IgD-negative memory B cell (primary cell): ENCODE measurements at regions not wholly inside any gene's neighbourhood (a gene's known extent, or its start where the extent isn't known, plus 50 kb on each side); places are given as distances from the start of the nearest gene placed in this dataset.
A peak's percentile ranks its signal among the peaks of the same experiment; 100 is the strongest.

Experiments used
- H3K27ac Mint-ChIP-seq, 3 donors: one replicate each; pipeline ENCODE4 v1.8.0; 2020 to 2022; ENCODE audit warnings: mild to moderate bottlenecking in 3 of 3, mixed read lengths in 3 of 3, moderate library complexity in 1 of 3
- H3K27me3 Mint-ChIP-seq: one replicate; pipeline ENCODE4 v1.8.0; 2021; ENCODE audit warnings: mixed read lengths
- H3K36me3 Mint-ChIP-seq: one replicate; pipeline ENCODE4 v1.8.0; 2020; ENCODE audit warnings: mild to moderate bottlenecking, mixed read lengths
- H3K4me1 Mint-ChIP-seq, 3 donors: one replicate each; pipeline ENCODE4 v1.8.0; 2020 to 2022; ENCODE audit warnings: mixed read lengths in 3 of 3, mild to moderate bottlenecking in 1 of 3
- H3K4me3 Mint-ChIP-seq, 4 donors: one replicate each; pipeline ENCODE4 v1.8.0; 2020 to 2022; ENCODE audit warnings: mild to moderate bottlenecking in 4 of 4, mixed read lengths in 4 of 4, moderate library complexity in 3 of 4
- H3K9me3 Mint-ChIP-seq, 3 donors: one replicate each; pipeline ENCODE4 v1.8.0; 2020 to 2021; ENCODE audit warnings: mixed read lengths in 3 of 3, mild to moderate bottlenecking in 1 of 3

- H3K4me1 Mint-ChIP-seq, result peaks cover 4 to 6% (median 6%) of the 10 kb centered on the region in 3 donors
- no peaks in the 10 kb centered on the region for H3K9me3 Mint-ChIP-seq
- no peak overlapping the region for H3K27ac Mint-ChIP-seq
- no peak overlapping the region for H3K4me3 Mint-ChIP-seq
- peaks cover 3% of the 10 kb centered on the region for H3K27me3 Mint-ChIP-seq
- H3K36me3 Mint-ChIP-seq, result no peaks in the 10 kb centered on the region
Observed at GRCh38 chr5:61617995-61618525, 286.0 kb downstream of the ZSWIM6 start.

DNA sequence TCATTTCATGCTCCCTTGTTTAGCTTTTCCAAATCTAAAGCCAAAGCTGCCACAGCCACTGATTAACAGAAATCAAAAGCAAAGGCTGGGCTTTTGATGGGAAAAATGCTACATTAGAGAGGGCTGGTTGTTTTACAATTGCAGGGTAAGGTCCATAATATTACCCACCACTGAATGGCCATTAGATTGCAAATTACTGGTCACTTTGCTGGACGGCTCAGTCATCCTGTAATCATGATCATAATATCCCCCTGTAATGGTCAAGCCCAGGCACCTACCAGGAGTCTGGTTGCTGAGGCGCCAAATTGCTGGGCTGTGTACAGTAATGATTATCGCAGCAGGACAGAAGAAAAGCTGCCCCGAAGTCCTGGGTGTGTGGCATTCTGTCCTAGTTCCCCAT lies 286.5 kb downstream of the ZSWIM6 start:
- Mint-ChIP-seq H3K4me1 (peaks cover 4 to 6% (median 6%) of the 10 kb centered on the region in 3 donors), H3K27me3 (peaks cover 3% of the 10 kb centered on the region), H3K4me3 (no peak overlapping the region), H3K27ac (no peak overlapping the region), H3K36me3 (no peaks in the 10 kb centered on the region), H3K9me3 (no peaks in the 10 kb centered on the region)

DNA sequence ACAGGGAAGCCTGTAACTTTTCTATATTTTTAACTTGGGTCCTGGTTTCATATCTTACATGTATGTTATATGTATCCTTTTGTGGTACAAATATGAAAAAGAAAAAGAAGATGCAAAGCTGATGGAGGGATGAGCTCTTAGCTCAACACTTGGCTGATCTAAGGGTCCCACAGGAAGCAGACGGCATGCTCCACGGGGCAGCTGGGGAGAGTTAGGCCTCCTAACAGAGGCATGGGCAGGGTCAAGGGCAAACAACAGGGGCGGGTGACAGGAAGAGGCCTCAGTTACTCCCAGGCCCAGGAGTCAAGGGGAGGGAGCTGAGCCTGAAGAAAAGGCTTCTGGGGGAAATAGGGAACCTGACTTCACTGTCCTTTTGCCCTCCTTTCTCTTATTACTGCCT lies 287.2 kb downstream of the ZSWIM6 start:
- no peaks in the 10 kb centered on the region for H3K36me3 Mint-ChIP-seq
- H3K9me3 Mint-ChIP-seq, result no peaks in the 10 kb centered on the region
- H3K27me3 Mint-ChIP-seq, result peaks cover 3% of the 10 kb centered on the region
- H3K4me3 Mint-ChIP-seq, result peak overlapping the region in 1 of 4 donors; percentile 10
- peaks cover 6% of the 10 kb centered on the region in 3 donors for H3K4me1 Mint-ChIP-seq
- no peak overlapping the region for H3K27ac Mint-ChIP-seq

DNA sequence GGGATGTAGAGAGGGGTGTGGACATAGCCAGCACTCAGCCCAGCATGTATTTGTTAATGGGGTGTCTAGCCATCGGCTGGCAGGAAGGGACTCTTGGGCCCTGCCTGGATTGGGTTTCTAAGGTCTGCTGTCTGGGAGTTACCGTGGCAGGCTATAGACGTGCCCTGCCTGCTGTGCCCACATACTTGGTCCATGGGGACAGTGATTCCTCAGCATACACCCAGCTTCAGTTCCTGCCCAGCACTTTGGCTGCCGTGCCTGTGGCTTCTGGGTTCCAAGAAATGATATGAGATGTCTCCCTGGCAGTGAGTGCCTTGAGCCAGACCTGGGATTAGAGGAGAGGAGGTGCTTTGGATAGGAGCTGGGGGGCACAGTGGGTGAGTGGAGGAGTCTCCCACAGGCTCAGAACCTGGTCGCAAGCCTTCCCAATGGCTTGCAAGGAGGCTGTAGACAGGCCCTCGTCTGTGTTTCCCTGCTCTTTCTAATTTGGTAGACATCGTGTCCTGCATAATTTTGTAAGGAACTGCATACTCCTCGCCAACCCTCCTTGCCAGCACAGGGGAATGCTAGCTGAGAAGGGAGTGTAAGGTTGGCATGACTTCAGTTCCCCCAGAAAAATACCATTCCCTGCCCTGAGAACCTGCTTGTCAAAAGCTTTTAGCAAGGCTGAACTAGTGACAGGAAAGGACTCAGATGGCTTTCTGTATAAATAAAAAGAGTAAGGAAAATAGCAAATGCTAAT lies 287.9 kb downstream of the ZSWIM6 start:
- no peaks in the 10 kb centered on the region for H3K36me3 Mint-ChIP-seq
- H3K27ac Mint-ChIP-seq, result no peak overlapping the region
- H3K4me1 Mint-ChIP-seq, result peaks cover 6 to 10% (median 6%) of the 10 kb centered on the region in 3 donors
- H3K4me3 Mint-ChIP-seq, result no peak overlapping the region
- H3K9me3 Mint-ChIP-seq, result no peaks in the 10 kb centered on the region
- peaks cover 4% of the 10 kb centered on the region for H3K27me3 Mint-ChIP-seq

DNA sequence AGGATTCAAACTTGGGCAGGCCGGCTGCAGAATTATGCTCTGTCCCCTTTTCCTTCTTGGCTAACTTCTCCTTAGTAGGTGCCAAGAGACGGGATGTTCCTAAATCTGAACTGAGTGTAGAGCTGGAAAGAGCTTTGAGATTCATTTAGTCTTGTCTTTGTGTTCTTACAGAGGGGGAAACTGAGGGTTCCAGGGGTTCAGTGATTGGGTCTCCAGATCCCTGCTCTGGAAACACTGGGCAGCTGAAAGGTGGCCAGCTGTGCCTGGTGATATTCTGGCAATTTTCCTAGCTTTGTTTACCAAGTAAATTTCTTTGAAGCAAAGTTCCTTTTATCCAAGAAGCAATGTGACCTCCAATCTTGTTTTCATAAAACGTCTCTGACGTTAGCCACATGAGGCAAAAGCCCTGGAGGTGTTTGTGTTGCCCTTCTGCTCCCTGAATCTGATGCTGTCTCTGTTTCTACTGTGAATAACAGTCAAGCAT lies 288.7 kb downstream of the ZSWIM6 start:
- no peaks in the 10 kb centered on the region for H3K9me3 Mint-ChIP-seq
- H3K27me3 Mint-ChIP-seq, result peaks cover 8% of the 10 kb centered on the region
- H3K4me1 Mint-ChIP-seq, result peaks cover 6 to 13% (median 6%) of the 10 kb centered on the region in 3 donors
- no peaks in the 10 kb centered on the region for H3K36me3 Mint-ChIP-seq
- H3K27ac Mint-ChIP-seq, result no peak overlapping the region
- no peak overlapping the region for H3K4me3 Mint-ChIP-seq

GRCh38 chr5:61621202-61621650 lies 289.2 kb downstream of the ZSWIM6 start:
- Mint-ChIP-seq H3K36me3 (no peaks in the 10 kb centered on the region), H3K4me3 (no peak overlapping the region), H3K27me3 (peaks cover 8% of the 10 kb centered on the region), H3K4me1 (peaks cover 6 to 13% (median 6%) of the 10 kb centered on the region in 3 donors), H3K9me3 (no peaks in the 10 kb centered on the region), H3K27ac (no peak overlapping the region)

- H3K36me3 Mint-ChIP-seq, result no peaks in the 10 kb centered on the region
- H3K4me1 Mint-ChIP-seq, result peaks cover 6 to 20% (median 11%) of the 10 kb centered on the region in 3 donors
- peaks cover 15% of the 10 kb centered on the region for H3K27me3 Mint-ChIP-seq
- H3K9me3 Mint-ChIP-seq, result no peaks in the 10 kb centered on the region
- no peak overlapping the region for H3K27ac Mint-ChIP-seq
- H3K4me3 Mint-ChIP-seq, result no peak overlapping the region
Observed at GRCh38 chr5:61622156-61622555, 290.1 kb downstream of the ZSWIM6 start.

GRCh38 chr5:61623401-61624069 lies 291.5 kb downstream of the ZSWIM6 start:
- H3K4me3 Mint-ChIP-seq, result peak overlapping the region in 1 of 4 donors; percentile 20
- H3K36me3 Mint-ChIP-seq, result no peaks in the 10 kb centered on the region
- H3K4me1 Mint-ChIP-seq, result peaks cover 8 to 25% (median 12%) of the 10 kb centered on the region in 3 donors
- no peaks in the 10 kb centered on the region for H3K9me3 Mint-ChIP-seq
- no peak overlapping the region for H3K27ac Mint-ChIP-seq
- peaks cover 23% of the 10 kb centered on the region for H3K27me3 Mint-ChIP-seq

GRCh38 chr5:61624553-61625136 lies 292.6 kb downstream of the ZSWIM6 start:
- H3K4me3 Mint-ChIP-seq, result peak overlapping the region in 3 of 4 donors; percentile 6 to 90 (median 72)
- no peaks in the 10 kb centered on the region for H3K36me3 Mint-ChIP-seq
- H3K4me1 Mint-ChIP-seq, result peaks cover 2 to 21% (median 8%) of the 10 kb centered on the region in 3 donors
- peaks cover 28% of the 10 kb centered on the region for H3K27me3 Mint-ChIP-seq
- H3K9me3 Mint-ChIP-seq, result no peaks in the 10 kb centered on the region
- no peak overlapping the region for H3K27ac Mint-ChIP-seq

DNA sequence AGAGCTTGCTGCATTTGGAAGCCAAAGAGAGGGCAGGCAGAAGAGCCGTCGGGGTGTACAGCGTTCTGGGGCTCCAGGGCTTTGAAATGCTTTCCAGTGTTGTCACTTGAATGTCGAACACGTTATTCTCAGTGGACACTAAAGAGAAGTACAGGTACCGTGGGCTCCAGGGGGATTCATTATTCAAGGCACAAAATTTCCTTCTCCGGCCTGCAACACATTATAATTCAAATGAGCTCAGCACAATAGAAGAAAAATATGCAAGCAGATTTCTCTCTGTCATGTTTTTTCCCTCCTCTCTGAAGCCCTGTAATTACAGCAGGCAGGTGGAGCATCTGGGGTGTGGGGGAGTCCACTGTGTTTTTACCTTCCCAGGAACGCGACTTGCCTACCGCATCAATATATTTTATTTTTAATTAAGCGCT lies 293.1 kb downstream of the ZSWIM6 start:
- Mint-ChIP-seq H3K9me3 (peaks cover 0 to 3% (median 0%) of the 10 kb centered on the region in 3 donors), H3K27ac (no peak overlapping the region), H3K27me3 (peaks cover 29% of the 10 kb centered on the region)

DNA sequence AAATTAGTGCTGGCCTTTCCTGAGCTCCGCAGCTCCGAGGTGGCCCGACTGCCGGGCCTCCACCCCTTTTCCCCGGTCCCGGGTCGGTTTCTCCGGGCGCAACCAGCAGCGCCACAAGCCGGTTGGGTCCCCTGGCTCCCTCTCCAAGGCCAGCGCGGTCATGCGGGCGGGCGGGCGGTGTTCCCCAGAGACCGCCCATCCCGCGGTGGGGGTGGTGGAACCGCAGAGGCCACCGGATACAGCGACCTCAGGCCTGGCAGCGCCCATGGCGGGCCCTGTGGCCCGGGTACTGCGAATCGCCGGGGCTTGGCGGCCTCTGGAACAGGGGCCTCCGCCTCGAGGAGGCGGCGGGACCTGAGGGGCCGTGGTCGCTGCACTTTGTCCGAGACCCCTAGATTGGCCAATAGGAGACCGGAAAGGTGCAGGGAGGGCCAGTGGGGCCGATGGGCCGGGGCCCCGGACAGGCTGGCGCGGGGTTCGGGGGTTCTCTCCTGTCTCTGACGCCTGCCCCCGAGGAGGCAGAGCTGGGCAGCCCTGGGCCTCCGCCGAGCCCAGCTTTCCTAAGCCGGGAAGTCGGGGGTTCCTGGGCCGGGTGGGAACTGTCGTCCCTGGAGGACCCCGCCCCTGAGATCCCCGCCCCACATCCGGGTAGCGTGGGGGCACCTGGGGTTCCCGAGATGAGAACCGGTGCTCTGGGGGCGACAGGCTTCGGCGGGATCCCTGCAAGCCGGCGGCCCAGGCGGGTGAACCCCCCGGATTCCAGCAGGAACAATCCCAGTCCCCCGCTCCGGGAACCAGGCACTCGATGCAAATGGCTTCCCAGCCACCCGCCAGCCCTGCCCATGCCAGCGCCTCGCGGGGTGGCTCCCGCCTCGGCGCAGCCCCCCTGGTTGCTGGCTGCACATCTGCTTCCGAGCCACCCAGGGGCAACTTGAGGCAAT lies 293.9 kb downstream of the ZSWIM6 start:
- peak overlapping the region; percentile 72 to 90 (median 82) for H3K4me3 Mint-ChIP-seq
- H3K36me3 Mint-ChIP-seq, result no peaks in the 10 kb centered on the region
- H3K4me1 Mint-ChIP-seq, result peaks cover 2 to 21% (median 6%) of the 10 kb centered on the region in 3 donors
- H3K27me3 Mint-ChIP-seq, result peaks cover 29% of the 10 kb centered on the region
- H3K9me3 Mint-ChIP-seq, result peaks cover 0 to 3% (median 0%) of the 10 kb centered on the region in 3 donors
- no peak overlapping the region for H3K27ac Mint-ChIP-seq

More for the DNA sequence above, 293.1 kb downstream of the ZSWIM6 start:
- Mint-ChIP-seq H3K4me1 (peaks cover 2 to 21% (median 6%) of the 10 kb centered on the region in 3 donors), H3K4me3 (peak overlapping the region; percentile 30 to 90 (median 62)), H3K36me3 (no peaks in the 10 kb centered on the region)

GRCh38 chr5:61626639-61627282 lies 294.7 kb downstream of the ZSWIM6 start:
- no peaks in the 10 kb centered on the region for H3K36me3 Mint-ChIP-seq
- peaks cover 0 to 3% (median 0%) of the 10 kb centered on the region in 3 donors for H3K9me3 Mint-ChIP-seq
- peaks cover 2 to 21% (median 6%) of the 10 kb centered on the region in 3 donors for H3K4me1 Mint-ChIP-seq
- peaks cover 32% of the 10 kb centered on the region for H3K27me3 Mint-ChIP-seq
- H3K27ac Mint-ChIP-seq, result no peak overlapping the region
- peak overlapping the region; percentile 73 to 90 (median 82) for H3K4me3 Mint-ChIP-seq

DNA sequence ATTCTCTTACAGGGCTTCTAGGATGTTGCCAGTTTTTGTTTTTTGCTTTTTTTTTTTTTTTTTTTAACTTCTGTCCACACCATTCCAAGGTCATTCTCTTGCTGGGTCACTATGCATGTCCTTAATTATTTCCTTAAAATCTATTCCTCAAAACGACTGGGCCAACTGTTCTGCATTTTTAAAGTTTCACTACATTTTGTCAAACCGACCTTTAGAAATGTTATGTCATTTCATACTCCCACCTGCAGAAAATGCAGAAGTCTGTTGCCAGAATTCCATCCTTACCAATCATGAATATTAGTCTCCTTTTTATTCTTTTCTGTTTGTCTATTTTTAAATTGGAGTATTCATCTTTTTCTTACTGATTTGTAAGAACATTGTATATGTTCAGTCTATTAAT lies 295.5 kb downstream of the ZSWIM6 start:
- H3K36me3 Mint-ChIP-seq, result no peaks in the 10 kb centered on the region
- H3K27ac Mint-ChIP-seq, result no peak overlapping the region
- peak overlapping the region in 3 of 4 donors; percentile 49 to 90 (median 75) for H3K4me3 Mint-ChIP-seq
- H3K9me3 Mint-ChIP-seq, result peaks cover 0 to 3% (median 0%) of the 10 kb centered on the region in 3 donors
- peaks cover 2 to 21% (median 6%) of the 10 kb centered on the region in 3 donors for H3K4me1 Mint-ChIP-seq
- peaks cover 32% of the 10 kb centered on the region for H3K27me3 Mint-ChIP-seq
